ENCODE measurements at regions not wholly inside any gene's neighbourhood (a gene's known extent, or its start where the extent isn't known, plus 50 kb on each side); places are given as distances from the start of the nearest gene placed in this dataset.

- TF ChIP-seq CTCF (IDR thresholded peaks at IDR 0.05; ENCODE audit: low read length) = peak; percentile 13; the same call in 1 of the 2 replicates
- TF ChIP-seq EZH2 (IDR thresholded peaks at IDR 0.05; ENCODE audit: borderline replicate concordance, low read length) = no peak
Observed at GRCh38 chr6:5898563-5898962, 108.2 kb downstream of the NRN1 start.

Data from OCI-LY1 (cell line).